Natural killer cell treated with Interleukin-12 subunit alpha and Interleukin-12 subunit beta and Interleukin-15 and Interleukin-18, amount 100 ng/mL, for 72 hours (primary cell): ENCODE measurements at regions not wholly inside any gene's neighbourhood (a gene's known extent, or its start where the extent isn't known, plus 50 kb on each side); places are given as distances from the start of the nearest gene placed in this dataset.
A peak's percentile ranks its signal among the peaks of the same experiment; 100 is the strongest.

Source experiments
- ATAC-seq, 2 donors: fragments of 150-1000 bp; cut with Tn5 transposase in 1 of 2; sonication (Bioruptor Pico), chemical (Tn5 transposase) in 1 of 2; 2 replicates each; pipeline ENCODE4 v1.10.0; 2021
- DNase-seq: peaks from one replicate; pipeline ENCODE4 v3.0.0; 2022; ENCODE audit warnings: low spot score
- H3K27ac Mint-ChIP-seq, 2 donors: 1 replicate in 1 of 2; 2 replicates in 1 of 2; pipeline ENCODE4 v1.8.0; 2022; ENCODE audit warnings: mixed read lengths in 2 of 2, mild to moderate bottlenecking in 1 of 2, moderate library complexity in 1 of 2
- H3K27me3 Mint-ChIP-seq, 2 donors: 1 replicate in 1 of 2; 2 replicates in 1 of 2; pipeline ENCODE4 v1.8.0; 2022; ENCODE audit warnings: mixed read lengths in 2 of 2
- H3K36me3 Mint-ChIP-seq: one replicate; pipeline ENCODE4 v1.8.0; 2022; ENCODE audit warnings: mixed read lengths
- H3K4me1 Mint-ChIP-seq, 2 donors: 1 replicate in 1 of 2; 2 replicates in 1 of 2; pipeline ENCODE4 v1.8.0; 2022; ENCODE audit warnings: low read depth in 2 of 2, mixed read lengths in 2 of 2, mild to moderate bottlenecking in 1 of 2
- H3K4me3 Mint-ChIP-seq: one replicate; pipeline ENCODE4 v1.8.0; 2022; ENCODE audit warnings: mixed read lengths
- H3K9me3 Mint-ChIP-seq: 2 replicates; pipeline ENCODE4 v1.8.0; 2022; ENCODE audit warnings: mixed read lengths

- no peak for ATAC-seq
- Mint-ChIP-seq H3K27me3 (peaks cover 9% of the 10 kb centered on the region in 2 donors), H3K27ac (no peak overlapping the region), H3K36me3 (no peaks in the 10 kb centered on the region), H3K4me3 (no peak overlapping the region), H3K9me3 (no peaks in the 10 kb centered on the region), H3K4me1 (no peaks in the 10 kb centered on the region)
- DNase-seq = no peak
Measured at GRCh38 chr1:5812295-5812694, 179.9 kb downstream of the NPHP4 start.

- no peaks in the 10 kb centered on the region for H3K4me1 Mint-ChIP-seq
- ATAC-seq (no peak), DNase-seq (no peak)
- H3K27me3 Mint-ChIP-seq = peaks cover 4 to 6% of the 10 kb centered on the region in 2 donors
- H3K4me3 Mint-ChIP-seq = no peak overlapping the region
- H3K9me3 Mint-ChIP-seq = no peaks in the 10 kb centered on the region
- H3K36me3 Mint-ChIP-seq = no peaks in the 10 kb centered on the region
- H3K27ac Mint-ChIP-seq = no peak overlapping the region
Measured at GRCh38 chr1:5811419-5811818, 180.8 kb downstream of the NPHP4 start.

- no peaks in the 10 kb centered on the region for H3K9me3 Mint-ChIP-seq
- ATAC-seq = no peak
- H3K27me3 Mint-ChIP-seq = no peaks in the 10 kb centered on the region
- H3K4me1 Mint-ChIP-seq = no peaks in the 10 kb centered on the region
- no peak overlapping the region for H3K4me3 Mint-ChIP-seq
- H3K36me3 Mint-ChIP-seq = no peaks in the 10 kb centered on the region
- DNase-seq = no peak
- no peak overlapping the region for H3K27ac Mint-ChIP-seq
Measured at GRCh38 chr1:5810553-5811270, 181.5 kb downstream of the NPHP4 start.

GRCh38 chr1:5810131-5810530 lies 182.1 kb downstream of the NPHP4 start:
- Mint-ChIP-seq H3K36me3 (no peaks in the 10 kb centered on the region), H3K4me3 (no peak overlapping the region), H3K9me3 (no peaks in the 10 kb centered on the region), H3K4me1 (no peaks in the 10 kb centered on the region), H3K27me3 (no peaks in the 10 kb centered on the region), H3K27ac (no peak overlapping the region)
- ATAC-seq (no peak), DNase-seq (no peak)

GRCh38 chr1:5809207-5809788 lies 182.9 kb downstream of the NPHP4 start:
- DNase-seq (no peak), ATAC-seq (no peak)
- Mint-ChIP-seq H3K9me3 (no peaks in the 10 kb centered on the region), H3K36me3 (no peaks in the 10 kb centered on the region), H3K4me3 (no peak overlapping the region), H3K4me1 (no peaks in the 10 kb centered on the region), H3K27me3 (no peaks in the 10 kb centered on the region), H3K27ac (no peak overlapping the region)

GRCh38 chr1:5803851-5804250 lies 188.4 kb downstream of the NPHP4 start:
- Mint-ChIP-seq H3K9me3 (no peaks in the 10 kb centered on the region), H3K27me3 (no peaks in the 10 kb centered on the region), H3K27ac (no peak overlapping the region), H3K36me3 (no peaks in the 10 kb centered on the region), H3K4me3 (no peak overlapping the region), H3K4me1 (no peaks in the 10 kb centered on the region)
- no peak for DNase-seq
- ATAC-seq = no peak

GRCh38 chr1:5802606-5803005 lies 189.6 kb downstream of the NPHP4 start:
- no peak overlapping the region for H3K27ac Mint-ChIP-seq

GRCh38 chr1:5798904-5799303 lies 193.3 kb downstream of the NPHP4 start:
- Mint-ChIP-seq H3K4me1 (no peaks in the 10 kb centered on the region), H3K4me3 (no peak overlapping the region), H3K36me3 (no peaks in the 10 kb centered on the region), H3K27ac (no peak overlapping the region), H3K9me3 (no peaks in the 10 kb centered on the region), H3K27me3 (no peaks in the 10 kb centered on the region)
- DNase-seq (no peak), ATAC-seq (no peak)

More at GRCh38 chr1:5802606-5803005, 189.6 kb downstream of the NPHP4 start:
- Mint-ChIP-seq H3K36me3 (no peaks in the 10 kb centered on the region), H3K4me3 (no peak overlapping the region), H3K27me3 (no peaks in the 10 kb centered on the region), H3K9me3 (no peaks in the 10 kb centered on the region), H3K4me1 (no peaks in the 10 kb centered on the region)
- ATAC-seq (no peak), DNase-seq (no peak)

- Mint-ChIP-seq H3K27ac (no peak overlapping the region), H3K36me3 (no peaks in the 10 kb centered on the region), H3K4me3 (no peak overlapping the region), H3K27me3 (no peaks in the 10 kb centered on the region), H3K9me3 (no peaks in the 10 kb centered on the region), H3K4me1 (no peaks in the 10 kb centered on the region)
- DNase-seq = no peak
- ATAC-seq = no peak
Measured at GRCh38 chr1:5798151-5798730, 194.0 kb downstream of the NPHP4 start.

- H3K4me1 Mint-ChIP-seq = no peaks in the 10 kb centered on the region
- H3K9me3 Mint-ChIP-seq = no peaks in the 10 kb centered on the region
- ATAC-seq (peak; percentile 8 to 32), DNase-seq (no peak)
- H3K27ac Mint-ChIP-seq = no peak overlapping the region
- H3K36me3 Mint-ChIP-seq = no peaks in the 10 kb centered on the region
- H3K4me3 Mint-ChIP-seq = no peak overlapping the region
- peaks cover 0 to 2% of the 10 kb centered on the region in 2 donors for H3K27me3 Mint-ChIP-seq
Measured at GRCh38 chr1:5796028-5796427, 196.2 kb downstream of the NPHP4 start.

- Mint-ChIP-seq H3K27ac (no peak overlapping the region), H3K27me3 (peaks cover 5 to 6% of the 10 kb centered on the region in 2 donors), H3K4me3 (no peak overlapping the region), H3K36me3 (peaks cover 5% of the 10 kb centered on the region), H3K9me3 (peaks cover 5% of the 10 kb centered on the region), H3K4me1 (no peaks in the 10 kb centered on the region)
- no peak for ATAC-seq
- no peak for DNase-seq
Measured at GRCh38 chr1:5794279-5794678, 197.9 kb downstream of the NPHP4 start.

- no peak overlapping the region for H3K27ac Mint-ChIP-seq
- peaks cover 5 to 6% of the 10 kb centered on the region in 2 donors for H3K27me3 Mint-ChIP-seq
- no peaks in the 10 kb centered on the region for H3K4me1 Mint-ChIP-seq
- peaks cover 5% of the 10 kb centered on the region for H3K9me3 Mint-ChIP-seq
- DNase-seq (no peak), ATAC-seq (no peak)
- H3K36me3 Mint-ChIP-seq = peaks cover 5% of the 10 kb centered on the region
- H3K4me3 Mint-ChIP-seq = no peak overlapping the region
Measured at GRCh38 chr1:5793516-5793915, 198.7 kb downstream of the NPHP4 start.

GRCh38 chr1:5781079-5781478 lies 211.1 kb downstream of the NPHP4 start:
- DNase-seq (no peak), ATAC-seq (no peak)
- Mint-ChIP-seq H3K4me3 (no peak overlapping the region), H3K27me3 (peaks cover 5 to 12% of the 10 kb centered on the region in 2 donors), H3K4me1 (no peaks in the 10 kb centered on the region), H3K9me3 (no peaks in the 10 kb centered on the region), H3K27ac (no peak overlapping the region), H3K36me3 (no peaks in the 10 kb centered on the region)

- no peak overlapping the region for H3K27ac Mint-ChIP-seq
- peaks cover 2 to 4% of the 10 kb centered on the region in 2 donors for H3K27me3 Mint-ChIP-seq
- DNase-seq (no peak), ATAC-seq (no peak)
- no peaks in the 10 kb centered on the region for H3K4me1 Mint-ChIP-seq
- no peak overlapping the region for H3K4me3 Mint-ChIP-seq
- no peaks in the 10 kb centered on the region for H3K9me3 Mint-ChIP-seq
- no peaks in the 10 kb centered on the region for H3K36me3 Mint-ChIP-seq
Measured at GRCh38 chr1:5780324-5780716, 211.9 kb downstream of the NPHP4 start.
